Breast epithelium (tissue), 4 donors: ENCODE measurements at regions not wholly inside any gene's neighbourhood (a gene's known extent, or its start where the extent isn't known, plus 50 kb on each side); places are given as distances from the start of the nearest gene placed in this dataset.
"Not testable (repeated sequence)": the region's sequence is repeated elsewhere in the genome, so short reads cannot be mapped to it uniquely, and the experiment has no call there.

Experiments
- DNase-seq, 2 donors: peaks; one replicate each; pipeline ENCODE4 v3.0.0-alpha.2; 2019; ENCODE audit warnings: low spot score in 2 of 2
- H3K27ac ChIP-seq, 2 donors: fragments of 200-600 bp; sonication (generic) in 1 of 2; one replicate each; pipeline ENCODE4 v1.5.1; 2016 to 2019; ENCODE audit warnings: mild to moderate bottlenecking in 1 of 2
- H3K27me3 ChIP-seq, 2 donors: fragments of 200-600 bp; sonication (generic) in 1 of 2; one replicate each; pipeline versions ENCODE4 v1.5.1 to v1.6.0; 2017 to 2019; ENCODE audit warnings: control low read depth in 1 of 2, mild to moderate bottlenecking in 1 of 2
- H3K36me3 ChIP-seq: fragments of 200-600 bp; one replicate; pipeline ENCODE4 v1.5.1; 2019
- H3K4me1 ChIP-seq, 2 donors: fragments of 200-600 bp; sonication (generic); one replicate each; pipeline ENCODE4 v1.5.1; 2016 to 2019; ENCODE audit warnings: control low read depth in 1 of 2
- H3K4me3 ChIP-seq, 3 donors: fragments of 200-600 bp; sonication (generic); 1 replicate in 2 of 3; 2 replicates in 1 of 3; pipeline ENCODE4 v1.5.1; 2016 to 2019; ENCODE audit warnings: mild to moderate bottlenecking in 3 of 3, moderate library complexity in 2 of 3
- H3K9me3 ChIP-seq, 2 donors: fragments of 200-600 bp; sonication (generic) in 1 of 2; one replicate each; pipeline ENCODE4 v1.5.1; 2016 to 2019; ENCODE audit warnings: control low read depth in 1 of 2
- POLR2A ChIP-seq: fragments of 450-650 bp; IDR thresholded peaks from one replicate; pipeline ENCODE4 v1.6.1; 2016; ENCODE audit warnings: antibody characterized with exemption, mild to moderate bottlenecking, moderate library complexity
- POLR2AphosphoS5 ChIP-seq, 3 donors: sonication (generic); formaldehyde crosslinking; IDR thresholded peaks; one replicate each; pipeline ENCODE4 v1.6.1; 2017; ENCODE audit warnings: antibody characterized with exemption in 3 of 3
- intact Hi-C: fragments of 100-400 bp; cut with DNase I; formaldehyde crosslinking; loops from one replicate; pipeline ENCODE4 v1.15.1; 2023; ENCODE audit warnings: low total_unique reads
- TF ChIP-seq, protein P1 (sequence below), 3 donors: fragments of 450-650 bp; IDR thresholded peaks; one replicate each; pipeline ENCODE4 v1.5.1; 2016 to 2017; ENCODE audit warnings: antibody characterized with exemption in 3 of 3, mild to moderate bottlenecking in 3 of 3, moderate library complexity in 3 of 3

DNA sequence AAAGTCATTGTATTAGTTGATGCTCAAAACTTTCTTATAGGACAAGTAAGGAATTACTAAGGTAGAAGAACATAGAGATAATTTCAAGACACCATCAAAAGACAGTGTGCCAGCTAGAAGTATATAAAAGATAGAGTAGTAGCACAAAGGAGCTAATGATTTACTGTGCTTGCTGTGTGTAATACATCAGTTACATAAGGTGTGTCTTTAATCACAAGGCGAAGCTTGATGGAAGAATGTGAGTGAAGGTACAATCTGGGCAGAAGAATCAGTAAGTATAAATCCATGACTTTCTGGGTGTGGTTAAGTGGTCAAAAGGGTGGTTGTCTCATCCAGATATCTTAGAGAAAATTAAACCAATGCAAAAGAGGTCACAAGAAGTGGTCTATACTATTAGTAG, 95.1 kb upstream of the BOD1L1 start:
- no peak overlapping the region for H3K27ac ChIP-seq
- intact Hi-C loops = no loop called here
- no peak for TF ChIP-seq POLR2A
- TF ChIP-seq, protein P1, sequence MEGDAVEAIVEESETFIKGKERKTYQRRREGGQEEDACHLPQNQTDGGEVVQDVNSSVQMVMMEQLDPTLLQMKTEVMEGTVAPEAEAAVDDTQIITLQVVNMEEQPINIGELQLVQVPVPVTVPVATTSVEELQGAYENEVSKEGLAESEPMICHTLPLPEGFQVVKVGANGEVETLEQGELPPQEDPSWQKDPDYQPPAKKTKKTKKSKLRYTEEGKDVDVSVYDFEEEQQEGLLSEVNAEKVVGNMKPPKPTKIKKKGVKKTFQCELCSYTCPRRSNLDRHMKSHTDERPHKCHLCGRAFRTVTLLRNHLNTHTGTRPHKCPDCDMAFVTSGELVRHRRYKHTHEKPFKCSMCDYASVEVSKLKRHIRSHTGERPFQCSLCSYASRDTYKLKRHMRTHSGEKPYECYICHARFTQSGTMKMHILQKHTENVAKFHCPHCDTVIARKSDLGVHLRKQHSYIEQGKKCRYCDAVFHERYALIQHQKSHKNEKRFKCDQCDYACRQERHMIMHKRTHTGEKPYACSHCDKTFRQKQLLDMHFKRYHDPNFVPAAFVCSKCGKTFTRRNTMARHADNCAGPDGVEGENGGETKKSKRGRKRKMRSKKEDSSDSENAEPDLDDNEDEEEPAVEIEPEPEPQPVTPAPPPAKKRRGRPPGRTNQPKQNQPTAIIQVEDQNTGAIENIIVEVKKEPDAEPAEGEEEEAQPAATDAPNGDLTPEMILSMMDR (IDR thresholded peaks at IDR 0.05) = no peak
- H3K9me3 ChIP-seq = no peaks in the 10 kb centered on the region
- H3K4me3 ChIP-seq = no peak overlapping the region
- no peaks in the 10 kb centered on the region for H3K27me3 ChIP-seq
- DNase-seq = no peak
- H3K36me3 ChIP-seq = no peaks in the 10 kb centered on the region
- H3K4me1 ChIP-seq = no peaks in the 10 kb centered on the region

GRCh38 chr4:13728761-13729160, 101.2 kb upstream of the BOD1L1 start:
- intact Hi-C loops = no loop called here
- DNase-seq = no peak
- Histone ChIP-seq H3K4me1 (no peaks in the 10 kb centered on the region), H3K4me3 (no peak overlapping the region), H3K27me3 (no peaks in the 10 kb centered on the region), H3K36me3 (no peaks in the 10 kb centered on the region), H3K27ac (no peak overlapping the region), H3K9me3 (no peaks in the 10 kb centered on the region)
- TF ChIP-seq, protein P1 (IDR thresholded peaks at IDR 0.05) = no peak
- no peak for TF ChIP-seq POLR2A
- TF ChIP-seq POLR2AphosphoS5 (IDR thresholded peaks at IDR 0.05) = no peak

- no peak overlapping the region for H3K27ac ChIP-seq
- no peak overlapping the region for H3K4me3 ChIP-seq
- no peaks in the 10 kb centered on the region for H3K4me1 ChIP-seq
- DNase-seq = no peak
- intact Hi-C loops = no loop called here
- H3K9me3 ChIP-seq = no peaks in the 10 kb centered on the region
- no peak for TF ChIP-seq POLR2AphosphoS5 (IDR thresholded peaks at IDR 0.05)
- no peak for TF ChIP-seq POLR2A
- TF ChIP-seq, protein P1 (IDR thresholded peaks at IDR 0.05) = no peak
- no peaks in the 10 kb centered on the region for H3K27me3 ChIP-seq
- H3K36me3 ChIP-seq = no peaks in the 10 kb centered on the region
Measured at GRCh38 chr4:13731019-13731418, 103.5 kb upstream of the BOD1L1 start.

- no peaks in the 10 kb centered on the region for H3K9me3 ChIP-seq
- H3K4me1 ChIP-seq = no peaks in the 10 kb centered on the region
- no peaks in the 10 kb centered on the region for H3K27me3 ChIP-seq
- no peak for TF ChIP-seq POLR2A
- no peak for TF ChIP-seq POLR2AphosphoS5 (IDR thresholded peaks at IDR 0.05)
- TF ChIP-seq, protein P1 (IDR thresholded peaks at IDR 0.05) = no peak
- intact Hi-C loops = no loop called here
- no peaks in the 10 kb centered on the region for H3K36me3 ChIP-seq
- no peak overlapping the region for H3K27ac ChIP-seq
- DNase-seq = no peak
- no peak overlapping the region for H3K4me3 ChIP-seq
Measured at GRCh38 chr4:13733817-13734216, 106.3 kb upstream of the BOD1L1 start.

DNA sequence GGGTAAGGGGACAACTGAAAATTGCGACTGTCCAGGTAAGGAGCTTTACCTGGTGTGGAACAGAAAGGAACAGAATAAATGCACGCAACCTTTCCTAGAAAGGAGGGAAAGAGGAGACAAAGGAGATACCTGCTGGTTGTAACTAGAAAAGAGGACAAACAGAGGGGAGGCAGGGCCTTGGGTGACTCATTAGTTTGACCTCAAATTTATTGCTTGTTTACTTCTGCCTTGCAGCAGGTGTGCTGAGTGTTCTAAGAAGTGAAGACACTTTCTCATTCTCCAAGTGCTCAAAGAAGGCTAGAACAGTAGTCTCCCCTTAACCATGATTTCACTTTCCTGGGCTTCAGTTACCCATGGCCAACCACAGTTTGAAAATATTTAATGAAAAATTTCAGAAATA, 123.1 kb upstream of the BOD1L1 start:
- Histone ChIP-seq H3K4me3 (no peak overlapping the region), H3K4me1 (no peaks in the 10 kb centered on the region), H3K36me3 (peaks cover 3% of the 10 kb centered on the region), H3K27ac (no peak overlapping the region), H3K9me3 (no peaks in the 10 kb centered on the region), H3K27me3 (no peaks in the 10 kb centered on the region)
- intact Hi-C loops = no loop called here
- no peak for DNase-seq
- TF ChIP-seq, protein P1 (IDR thresholded peaks at IDR 0.05) = no peak
- TF ChIP-seq POLR2A (no peak), POLR2AphosphoS5 (IDR thresholded peaks at IDR 0.05) (no peak)

DNA sequence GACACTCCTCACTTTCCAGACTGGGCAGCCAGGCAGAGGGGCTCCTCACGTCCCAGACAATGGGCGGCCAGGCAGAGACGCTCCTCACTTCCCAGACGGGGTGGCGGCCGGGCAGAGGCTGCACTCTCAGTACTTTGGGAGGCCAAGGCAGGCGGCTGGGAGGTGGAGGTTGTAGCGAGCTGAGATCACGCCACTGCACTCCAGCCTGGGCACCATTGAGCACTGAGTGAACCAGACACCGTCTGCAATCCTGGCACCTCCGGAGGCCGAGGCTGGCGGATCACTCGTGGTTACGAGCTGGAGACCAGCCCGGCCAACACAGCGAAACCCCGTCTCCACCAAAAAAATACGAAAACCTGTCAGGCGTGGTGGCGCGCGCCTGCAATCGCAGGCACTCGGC, 134.1 kb upstream of the BOD1L1 start:
- H3K9me3 ChIP-seq, H3K4me1 ChIP-seq, H3K4me3 ChIP-seq, H3K27me3 ChIP-seq, H3K27ac ChIP-seq, intact Hi-C loops, H3K36me3 ChIP-seq, DNase-seq: not testable (repeated sequence)
